ENCODE measurements at regions not wholly inside any gene's neighbourhood (a gene's known extent, or its start where the extent isn't known, plus 50 kb on each side); places are given as distances from the start of the nearest gene placed in this dataset.
A peak's percentile ranks its signal among the peaks of the same experiment; 100 is the strongest.

GRCh38 chr10:78568620-78569019 lies 500.1 kb upstream of the ZMIZ1 start:
- Histone ChIP-seq H3K4me1 (no peaks in the 10 kb centered on the region), H3K27ac (no peak overlapping the region), H3K36me3 (ENCODE audit: insufficient read depth in 1 of 2, low read depth in 1 of 2) (no peaks in the 10 kb centered on the region), H3K4me3 (no peak overlapping the region), H3K27me3 (ENCODE audit: insufficient read depth in 3 of 3, low read length in 2 of 3) (no peaks in the 10 kb centered on the region), H3K9me3 (no peaks in the 10 kb centered on the region)
- WGBS, 3 donors, result 91 to 98% (median 97%) methylated on average over 2 of the region's 2 CpGs
- DNase-seq (no peak), ATAC-seq (no peak)
- no peak for TF ChIP-seq CTCF (IDR thresholded peaks at IDR 0.05)
- intact Hi-C loops (cut with DNase I), result no loop called here

- H3K27me3 ChIP-seq (ENCODE audit: insufficient read depth in 3 of 3, low read length in 2 of 3), result no peaks in the 10 kb centered on the region
- 77 to 87% (median 85%) methylated on average over 7 of the region's 7 CpGs for WGBS, 3 donors
- no peak for TF ChIP-seq CTCF (IDR thresholded peaks at IDR 0.05)
- no peak overlapping the region for H3K27ac ChIP-seq
- no peaks in the 10 kb centered on the region for H3K4me1 ChIP-seq
- H3K9me3 ChIP-seq, result no peaks in the 10 kb centered on the region
- no peak overlapping the region for H3K4me3 ChIP-seq
- no peak for ATAC-seq
- DNase-seq, result no peak
- H3K36me3 ChIP-seq (ENCODE audit: insufficient read depth in 1 of 2, low read depth in 1 of 2), result no peaks in the 10 kb centered on the region
- intact Hi-C loops (cut with DNase I), result no loop called here
Observed at GRCh38 chr10:78570633-78571235, 498.0 kb upstream of the ZMIZ1 start.

GRCh38 chr10:78571286-78571685 lies 497.5 kb upstream of the ZMIZ1 start:
- WGBS, 3 donors, result 94 to 96% (median 95%) methylated on average over 7 of the region's 7 CpGs
- no peak for ATAC-seq
- H3K36me3 ChIP-seq (ENCODE audit: insufficient read depth in 1 of 2, low read depth in 1 of 2), result no peaks in the 10 kb centered on the region
- no peak for DNase-seq
- no peaks in the 10 kb centered on the region for H3K27me3 ChIP-seq (ENCODE audit: insufficient read depth in 3 of 3, low read length in 2 of 3)
- no peak for TF ChIP-seq CTCF (IDR thresholded peaks at IDR 0.05)
- intact Hi-C loops (cut with DNase I), result no loop called here
- H3K27ac ChIP-seq, result no peak overlapping the region
- H3K4me3 ChIP-seq, result no peak overlapping the region
- no peaks in the 10 kb centered on the region for H3K4me1 ChIP-seq
- H3K9me3 ChIP-seq, result no peaks in the 10 kb centered on the region

- DNase-seq (no peak), ATAC-seq (no peak)
- no peaks in the 10 kb centered on the region for H3K36me3 ChIP-seq (ENCODE audit: insufficient read depth in 1 of 2, low read depth in 1 of 2)
- 92 to 100% (median 92%) methylated on average over 1 of the region's 1 CpG for WGBS, 3 donors
- no peak overlapping the region for H3K27ac ChIP-seq
- intact Hi-C loops (cut with DNase I), result no loop called here
- no peaks in the 10 kb centered on the region for H3K9me3 ChIP-seq
- H3K4me1 ChIP-seq, result no peaks in the 10 kb centered on the region
- H3K4me3 ChIP-seq, result no peak overlapping the region
- H3K27me3 ChIP-seq (ENCODE audit: insufficient read depth in 3 of 3, low read length in 2 of 3), result no peaks in the 10 kb centered on the region
- TF ChIP-seq CTCF (IDR thresholded peaks at IDR 0.05), result no peak
Observed at GRCh38 chr10:78571891-78572290, 496.9 kb upstream of the ZMIZ1 start.

GRCh38 chr10:78572565-78572964 lies 496.2 kb upstream of the ZMIZ1 start:
- Histone ChIP-seq H3K36me3 (ENCODE audit: insufficient read depth in 1 of 2, low read depth in 1 of 2) (no peaks in the 10 kb centered on the region), H3K27ac (no peak overlapping the region), H3K4me1 (no peaks in the 10 kb centered on the region), H3K4me3 (no peak overlapping the region), H3K9me3 (no peaks in the 10 kb centered on the region), H3K27me3 (ENCODE audit: insufficient read depth in 3 of 3, low read length in 2 of 3) (no peaks in the 10 kb centered on the region)
- TF ChIP-seq CTCF (IDR thresholded peaks at IDR 0.05), result no peak
- DNase-seq (peak; percentile 57 to 76), ATAC-seq (peak in 2 of 4 donors; percentile 51 to 60)
- WGBS, 3 donors, result 70 to 85% (median 84%) methylated on average over 1 of the region's 1 CpG
- intact Hi-C loops (cut with DNase I), result no loop called here
